Endothelial cell of umbilical vein (primary cell): ENCODE measurements at regions not wholly inside any gene's neighbourhood (a gene's known extent, or its start where the extent isn't known, plus 50 kb on each side); places are given as distances from the start of the nearest gene placed in this dataset.

ENCODE experiments used
- BruUV-seq: library from RNA; stranded (reverse); fragments of 400-500 nt; replicated peaks from 2 replicates; lab custom pipeline; 2021; lab: Mats Ljungman, UMichigan
- CTCF ChIA-PET: fragments of 300-600, 350-600 bp; sonication (Branson Sonifier 250); formaldehyde crosslinking; loops from one replicate; lab custom pipeline; 2021; ENCODE audit warnings: antibody characterized with exemption, inconsistent platforms; lab: Charles Lee
- POLR2A ChIA-PET: fragments of 300-600, 350-600 bp; sonication (Branson Sonifier 250); formaldehyde crosslinking; loops from one replicate; lab custom pipeline; 2021; ENCODE audit warnings: antibody characterized with exemption, inconsistent platforms; lab: Charles Lee
- DNase-seq: peaks from one replicate; pipeline ENCODE4 v3.0.0-alpha.2; 2011; ENCODE audit warnings: low read depth, low spot score
- FAIRE-seq: peaks from 2 replicates; lab custom pipeline; 2011; peaks lifted over from hg19 to GRCh38; lab: Jason Lieb, UNC
- H2AFZ ChIP-seq: 2 replicates; pipeline ENCODE4 v1.6.0; 2012; ENCODE audit warnings: low read depth, low read length, control low read depth, inconsistent platforms
- H3K27ac ChIP-seq: 2 replicates; pipeline ENCODE4 v1.5.1; 2011; ENCODE audit warnings: low read depth, mild to moderate bottlenecking, control low read depth, low read length, moderate library complexity; ENCODE audit not compliant: insufficient read depth
- H3K27me3 ChIP-seq, 2 experiments: 2 replicates each; pipeline versions ENCODE4 v1.6.0 to v1.6.1; 2011; ENCODE audit warnings: low read length in 2 of 2, mixed read lengths in 1 of 2; ENCODE audit not compliant: control insufficient read depth in 2 of 2, insufficient read depth in 2 of 2
- H3K36me3 ChIP-seq, 2 experiments: 2 replicates in 1 of 2; 3 replicates in 1 of 2; pipeline ENCODE4 v1.5.1; 2011; ENCODE audit warnings: low read length in 2 of 2, mild to moderate bottlenecking in 1 of 2, moderate library complexity in 1 of 2; ENCODE audit not compliant: control insufficient read depth in 2 of 2, insufficient read depth in 2 of 2; ENCODE audit errors: extremely low read depth in 1 of 2
- H3K4me1 ChIP-seq: 3 replicates; pipeline ENCODE4 v1.5.1; 2011; ENCODE audit warnings: mild to moderate bottlenecking, low read length; ENCODE audit not compliant: control insufficient read depth, insufficient read depth; ENCODE audit errors: extremely low read depth
- H3K4me2 ChIP-seq: 2 replicates; pipeline ENCODE4 v1.6.1; 2011; ENCODE audit warnings: low read length, control low read depth, mixed read lengths; ENCODE audit not compliant: insufficient read depth
- H3K4me3 ChIP-seq, 3 experiments: fragments of 200-600 bp in 1 of 3; sonication (generic), shearing (Covaris generic) in 1 of 3; replicated peaks in 1 of 3; 2 replicates each; pipeline ENCODE4 v1.5.1; 2011 to 2016; ENCODE audit warnings: control low read depth in 3 of 3, low read length in 3 of 3, mild to moderate bottlenecking in 2 of 3, inconsistent platforms in 1 of 3, low read depth in 1 of 3, moderate library complexity in 1 of 3; ENCODE audit not compliant: insufficient read depth in 1 of 3
- H3K79me2 ChIP-seq: 2 replicates; pipeline ENCODE4 v1.6.0; 2012; ENCODE audit warnings: low read length, inconsistent platforms; ENCODE audit not compliant: control insufficient read depth, insufficient read depth
- H3K9ac ChIP-seq: replicated peaks from 2 replicates; pipeline ENCODE3; 2011; ENCODE audit warnings: low read length, control low read depth; ENCODE audit not compliant: insufficient read depth; ENCODE audit errors: extremely low read depth
- H3K9me1 ChIP-seq: replicated peaks from 3 replicates; pipeline ENCODE4 v1.6.0; 2011; ENCODE audit warnings: mild to moderate bottlenecking, low read length; ENCODE audit not compliant: control insufficient read depth, insufficient read depth; ENCODE audit errors: extremely low read depth
- H3K9me3 ChIP-seq: replicated peaks from 2 replicates; pipeline ENCODE4 v1.5.1; 2012; ENCODE audit warnings: low read length, inconsistent platforms; ENCODE audit not compliant: control insufficient read depth, insufficient read depth
- H4K20me1 ChIP-seq: replicated peaks from 2 replicates; pipeline ENCODE3; 2011; ENCODE audit warnings: mild to moderate bottlenecking, low read length; ENCODE audit not compliant: control insufficient read depth, insufficient read depth; ENCODE audit errors: extremely low read depth
- EZH2 ChIP-seq: IDR thresholded peaks from 2 replicates; pipeline ENCODE4 v1.6.1; 2012; ENCODE audit warnings: borderline replicate concordance, low read depth, mild to moderate bottlenecking, moderate library complexity, low read length, inconsistent platforms; ENCODE audit not compliant: severe bottlenecking
- FOS ChIP-seq: IDR thresholded peaks from 2 replicates; pipeline ENCODE4 v1.6.1; 2011; ENCODE audit warnings: mild to moderate bottlenecking, low read length, moderate library complexity, borderline replicate concordance; ENCODE audit not compliant: insufficient read depth
- GATA2 ChIP-seq: IDR thresholded peaks from 2 replicates; pipeline ENCODE4 v1.7.0; 2011; ENCODE audit warnings: low read depth, mild to moderate bottlenecking, moderate library complexity, mixed read lengths, low read length; ENCODE audit not compliant: insufficient read length, insufficient read depth
- JUN ChIP-seq: IDR thresholded peaks from 2 replicates; pipeline ENCODE4 v1.6.1; 2011; ENCODE audit warnings: borderline replicate concordance, low read depth; ENCODE audit not compliant: insufficient read length, insufficient read depth
- MAX ChIP-seq: IDR thresholded peaks from 2 replicates; pipeline ENCODE4 v1.6.1; 2011; ENCODE audit not compliant: insufficient read depth, insufficient read length
- MYC ChIP-seq: IDR thresholded peaks from one replicate; pipeline ENCODE4 v1.6.1; 2011; ENCODE audit warnings: mild to moderate bottlenecking, low read depth, low read length
- POLR2A ChIP-seq: IDR thresholded peaks from 2 replicates; pipeline ENCODE4 v1.6.1; 2012; ENCODE audit warnings: low read depth, mild to moderate bottlenecking, control low read depth, low read length
- POLR2AphosphoS5 ChIP-seq: IDR thresholded peaks from 2 replicates; pipeline ENCODE4 v1.6.1; 2012; ENCODE audit warnings: low read depth, mild to moderate bottlenecking, control low read depth, low read length, moderate library complexity; ENCODE audit not compliant: insufficient read depth
- dilution Hi-C: fragments of 300-500 bp; cut with MboI; formaldehyde crosslinking; loops from one replicate; pipeline ENCODE4 v1.15.0; 2019; ENCODE audit warnings: low sequenced_read_pairs; ENCODE audit not compliant: extremely low pct_ligation_motif_present
- intact Hi-C: fragments of 100-400 bp; cut with micrococcal nuclease; formaldehyde crosslinking; loops from one replicate; pipeline ENCODE4 v1.10.0; 2022
- TF ChIP-seq, protein P1 (sequence below), 2 donors: IDR thresholded peaks; 1 replicate in 1 of 2; 2 replicates in 1 of 2; pipeline ENCODE4 v1.5.1; 2011; ENCODE audit warnings: low read length in 2 of 2, mild to moderate bottlenecking in 2 of 2, moderate library complexity in 2 of 2, control low read depth in 1 of 2, inconsistent platforms in 1 of 2, low read depth in 1 of 2; ENCODE audit not compliant: insufficient read depth in 1 of 2; ENCODE audit errors: extremely low read depth in 1 of 2

DNA sequence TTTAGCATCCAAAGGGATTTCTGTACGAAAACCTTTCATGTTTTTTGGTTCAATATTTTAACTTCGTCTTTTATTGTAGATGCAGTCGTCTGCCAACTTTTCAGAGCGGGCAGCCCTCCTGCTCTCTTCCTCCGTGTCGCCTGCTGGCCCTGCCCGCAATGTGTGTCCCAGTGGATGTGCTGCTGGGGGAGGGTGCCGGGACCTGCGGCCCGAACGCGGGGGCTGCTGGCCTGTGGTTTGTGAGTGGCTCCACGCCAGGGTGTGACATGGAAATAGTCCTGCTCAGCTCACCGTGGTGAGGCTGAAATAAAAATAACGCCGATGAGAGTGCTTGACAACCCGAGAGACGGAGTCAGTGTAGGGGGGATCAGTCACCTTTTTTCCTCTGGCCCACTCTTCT, 59.7 kb upstream of the GRPEL1 start:
- Histone ChIP-seq H3K36me3 (no peaks in the 10 kb centered on the region), H2AFZ (no peak overlapping the region), H3K9ac (no peak overlapping the region), H4K20me1 (no peaks in the 10 kb centered on the region), H3K9me3 (no peaks in the 10 kb centered on the region), H3K4me2 (no peak overlapping the region), H3K27ac (no peak overlapping the region), H3K9me1 (no peaks in the 10 kb centered on the region), H3K4me1 (no peaks in the 10 kb centered on the region), H3K79me2 (no peaks in the 10 kb centered on the region), H3K27me3 (no peaks in the 10 kb centered on the region), H3K4me3 (no peak overlapping the region)
- TF ChIP-seq FOS, result no peak
- TF ChIP-seq POLR2A, result no peak
- TF ChIP-seq EZH2, result no peak
- no peak for TF ChIP-seq GATA2
- no peak for TF ChIP-seq MYC
- TF ChIP-seq MAX, result no peak
- TF ChIP-seq JUN, result no peak
- TF ChIP-seq, protein P1, sequence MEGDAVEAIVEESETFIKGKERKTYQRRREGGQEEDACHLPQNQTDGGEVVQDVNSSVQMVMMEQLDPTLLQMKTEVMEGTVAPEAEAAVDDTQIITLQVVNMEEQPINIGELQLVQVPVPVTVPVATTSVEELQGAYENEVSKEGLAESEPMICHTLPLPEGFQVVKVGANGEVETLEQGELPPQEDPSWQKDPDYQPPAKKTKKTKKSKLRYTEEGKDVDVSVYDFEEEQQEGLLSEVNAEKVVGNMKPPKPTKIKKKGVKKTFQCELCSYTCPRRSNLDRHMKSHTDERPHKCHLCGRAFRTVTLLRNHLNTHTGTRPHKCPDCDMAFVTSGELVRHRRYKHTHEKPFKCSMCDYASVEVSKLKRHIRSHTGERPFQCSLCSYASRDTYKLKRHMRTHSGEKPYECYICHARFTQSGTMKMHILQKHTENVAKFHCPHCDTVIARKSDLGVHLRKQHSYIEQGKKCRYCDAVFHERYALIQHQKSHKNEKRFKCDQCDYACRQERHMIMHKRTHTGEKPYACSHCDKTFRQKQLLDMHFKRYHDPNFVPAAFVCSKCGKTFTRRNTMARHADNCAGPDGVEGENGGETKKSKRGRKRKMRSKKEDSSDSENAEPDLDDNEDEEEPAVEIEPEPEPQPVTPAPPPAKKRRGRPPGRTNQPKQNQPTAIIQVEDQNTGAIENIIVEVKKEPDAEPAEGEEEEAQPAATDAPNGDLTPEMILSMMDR (IDR thresholded peaks at IDR 0.05; ENCODE audit: extremely low read depth in 1 of 2, insufficient read depth in 1 of 2, low read depth in 1 of 2, low read length in 2 of 2), result no peak
- no peak for TF ChIP-seq POLR2AphosphoS5
- BruUV-seq, result no TSS peak
- POLR2A ChIA-PET, result no interaction called here
- CTCF ChIA-PET, result no interaction called here
- intact Hi-C loops, result no loop called here
- dilution Hi-C loops, result no loop called here
- FAIRE-seq (no peak), DNase-seq (no peak)
